Esophagus squamous epithelium (tissue), 5 donors: ENCODE measurements at regions not wholly inside any gene's neighbourhood (a gene's known extent, or its start where the extent isn't known, plus 50 kb on each side); places are given as distances from the start of the nearest gene placed in this dataset.
"Not testable (repeated sequence)": the region's sequence is repeated elsewhere in the genome, so short reads cannot be mapped to it uniquely, and the experiment has no call there.

Experiments
- DNase-seq: peaks from one replicate; lab custom pipeline; 2025; lab: John Stamatoyannopoulos, UW
- H3K27ac ChIP-seq, 4 donors: fragments of 200-600 bp; sonication (generic); one replicate each; pipeline ENCODE4 v1.5.1; 2016 to 2019; ENCODE audit warnings: mild to moderate bottlenecking in 1 of 4
- H3K27me3 ChIP-seq, 4 donors: fragments of 200-600 bp; sonication (generic); 1 replicate in 3 of 4; 2 replicates in 1 of 4; pipeline versions ENCODE4 v1.5.1 to v1.6.0; 2017 to 2021; ENCODE audit warnings: antibody characterized with exemption in 1 of 4
- H3K36me3 ChIP-seq, 3 donors: fragments of 200-600 bp; sonication (generic); one replicate each; pipeline ENCODE4 v1.5.1; 2016 to 2019
- H3K4me1 ChIP-seq, 3 donors: fragments of 200-600 bp; sonication (generic); one replicate each; pipeline ENCODE4 v1.5.1; 2017 to 2019
- H3K4me3 ChIP-seq, 4 donors: fragments of 200-600 bp; sonication (generic); 1 replicate in 3 of 4; 2 replicates in 1 of 4; pipeline ENCODE4 v1.5.1; 2016 to 2019; ENCODE audit warnings: mild to moderate bottlenecking in 2 of 4, moderate library complexity in 1 of 4
- H3K9me3 ChIP-seq, 3 donors: fragments of 200-600 bp; sonication (generic); one replicate each; pipeline ENCODE4 v1.5.1; 2016 to 2019
- POLR2A ChIP-seq, 4 donors: fragments of 450-650 bp; IDR thresholded peaks; one replicate each; pipeline ENCODE4 v1.6.1; 2017; ENCODE audit warnings: antibody characterized with exemption in 4 of 4, mild to moderate bottlenecking in 4 of 4, moderate library complexity in 3 of 4
- WGBS, 2 donors: methylation state at CpG; one replicate each; pipeline ENCODE4 v1.1.5; 2018; 5-methylcytosine and 5-hydroxymethylcytosine counted together
- intact Hi-C: fragments of 100-400 bp; cut with DNase I; formaldehyde crosslinking; loops from one replicate; pipeline ENCODE4 v1.15.0; 2022
- TF ChIP-seq, protein P1 (sequence below), 6 experiments: fragments of 450-650 bp in 4 of 6; fragments of 200-600 bp in 2 of 6; sonication (generic) in 2 of 6; IDR thresholded peaks; one replicate each; pipeline ENCODE4 v1.5.1; 2016 to 2019; ENCODE audit warnings: antibody characterized with exemption in 6 of 6, mild to moderate bottlenecking in 4 of 6, moderate library complexity in 4 of 6
- donor health status: DM: yes; HTN: yes; CAD: no.

DNA sequence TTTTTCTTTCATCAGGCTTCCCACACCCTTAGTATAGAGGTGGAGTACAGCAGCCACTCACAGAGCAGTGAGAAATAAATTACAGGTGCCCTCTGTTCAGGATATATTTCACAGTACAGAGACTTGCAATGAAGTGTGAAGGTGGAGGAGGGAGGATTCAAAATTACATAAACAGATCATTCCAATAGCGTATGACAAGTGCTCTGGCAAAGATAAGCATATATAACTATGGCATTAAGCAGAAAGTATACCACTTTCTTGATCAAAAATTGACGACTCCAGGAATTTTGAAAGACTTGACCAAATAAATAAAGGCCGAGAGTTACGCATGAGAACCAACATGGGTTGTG is 108.7 kb downstream of the GPX5 start:
- intact Hi-C loops: no loop called here

DNA sequence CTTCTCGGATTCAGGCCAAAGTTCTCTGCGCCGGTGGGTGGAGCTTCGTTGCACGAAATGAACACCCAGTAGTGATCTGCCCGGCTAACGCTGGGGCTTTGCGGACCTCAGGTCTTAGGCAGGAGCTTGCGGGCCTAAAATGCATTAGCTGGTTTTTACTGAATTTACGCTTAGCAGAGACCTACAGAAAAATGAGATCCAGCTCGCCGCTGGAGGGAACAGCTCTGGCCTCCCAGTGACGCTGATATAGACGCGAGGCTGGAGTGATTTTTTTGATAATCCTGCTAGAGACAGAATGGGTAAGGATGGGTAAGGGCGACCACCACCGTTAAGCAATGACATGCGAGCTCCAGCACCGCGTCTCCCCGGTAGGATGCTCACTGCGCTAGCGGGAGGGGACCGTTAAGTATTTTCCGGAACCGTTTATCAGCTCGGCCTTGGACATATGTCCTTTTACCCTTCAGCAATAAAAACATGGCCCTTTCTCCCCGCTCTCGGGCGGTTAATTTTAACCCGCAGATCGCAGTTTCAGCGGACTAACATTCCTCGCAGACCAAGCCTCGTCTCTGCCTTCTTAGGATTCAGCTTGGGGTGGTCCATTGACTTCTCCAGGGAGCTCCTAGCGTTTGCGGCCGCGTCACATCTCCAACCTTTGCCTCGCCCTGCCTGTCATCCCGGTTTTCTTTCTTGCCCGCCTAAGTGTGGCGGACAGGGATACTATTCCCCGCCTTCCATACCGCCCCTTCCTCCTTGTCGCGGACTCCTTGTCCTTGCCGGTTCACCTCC is 109.3 kb downstream of the GPX5 start:
- no peak for DNase-seq
- H3K4me1 ChIP-seq: peaks cover 0 to 12% (median 0%) of the 10 kb centered on the region in 3 donors
- H3K9me3 ChIP-seq: no peaks in the 10 kb centered on the region
- no peaks in the 10 kb centered on the region for H3K36me3 ChIP-seq
- no peak for TF ChIP-seq POLR2A (IDR thresholded peaks at IDR 0.05)
- TF ChIP-seq, protein P1, sequence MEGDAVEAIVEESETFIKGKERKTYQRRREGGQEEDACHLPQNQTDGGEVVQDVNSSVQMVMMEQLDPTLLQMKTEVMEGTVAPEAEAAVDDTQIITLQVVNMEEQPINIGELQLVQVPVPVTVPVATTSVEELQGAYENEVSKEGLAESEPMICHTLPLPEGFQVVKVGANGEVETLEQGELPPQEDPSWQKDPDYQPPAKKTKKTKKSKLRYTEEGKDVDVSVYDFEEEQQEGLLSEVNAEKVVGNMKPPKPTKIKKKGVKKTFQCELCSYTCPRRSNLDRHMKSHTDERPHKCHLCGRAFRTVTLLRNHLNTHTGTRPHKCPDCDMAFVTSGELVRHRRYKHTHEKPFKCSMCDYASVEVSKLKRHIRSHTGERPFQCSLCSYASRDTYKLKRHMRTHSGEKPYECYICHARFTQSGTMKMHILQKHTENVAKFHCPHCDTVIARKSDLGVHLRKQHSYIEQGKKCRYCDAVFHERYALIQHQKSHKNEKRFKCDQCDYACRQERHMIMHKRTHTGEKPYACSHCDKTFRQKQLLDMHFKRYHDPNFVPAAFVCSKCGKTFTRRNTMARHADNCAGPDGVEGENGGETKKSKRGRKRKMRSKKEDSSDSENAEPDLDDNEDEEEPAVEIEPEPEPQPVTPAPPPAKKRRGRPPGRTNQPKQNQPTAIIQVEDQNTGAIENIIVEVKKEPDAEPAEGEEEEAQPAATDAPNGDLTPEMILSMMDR (IDR thresholded peaks at IDR 0.05): no peak
- peaks cover 0 to 89% (median 7%) of the 10 kb centered on the region in 4 donors for H3K27me3 ChIP-seq
- H3K4me3 ChIP-seq: peak overlapping the region in 3 of 4 donors; percentile 11 to 48 (median 24)
- intact Hi-C loops: no loop called here
- WGBS, 2 donors: 4 to 8% methylated on average over 35 to 37 of the region's 48 CpGs
- H3K27ac ChIP-seq: no peak overlapping the region

More for the DNA sequence above, 108.7 kb downstream of the GPX5 start:
- H3K36me3 ChIP-seq: no peaks in the 10 kb centered on the region
- DNase-seq: no peak
- H3K27me3 ChIP-seq: peaks cover 0 to 84% (median 7%) of the 10 kb centered on the region in 4 donors
- WGBS, 2 donors: 8 to 18% methylated on average over 4 of the region's 4 CpGs
- peak overlapping the region in 1 of 4 donors; percentile 48 for H3K4me3 ChIP-seq
- H3K4me1 ChIP-seq: peaks cover 0 to 12% (median 0%) of the 10 kb centered on the region in 3 donors
- TF ChIP-seq, protein P1 (IDR thresholded peaks at IDR 0.05): no peak
- no peak for TF ChIP-seq POLR2A (IDR thresholded peaks at IDR 0.05)
- no peak overlapping the region for H3K27ac ChIP-seq
- no peaks in the 10 kb centered on the region for H3K9me3 ChIP-seq

DNA sequence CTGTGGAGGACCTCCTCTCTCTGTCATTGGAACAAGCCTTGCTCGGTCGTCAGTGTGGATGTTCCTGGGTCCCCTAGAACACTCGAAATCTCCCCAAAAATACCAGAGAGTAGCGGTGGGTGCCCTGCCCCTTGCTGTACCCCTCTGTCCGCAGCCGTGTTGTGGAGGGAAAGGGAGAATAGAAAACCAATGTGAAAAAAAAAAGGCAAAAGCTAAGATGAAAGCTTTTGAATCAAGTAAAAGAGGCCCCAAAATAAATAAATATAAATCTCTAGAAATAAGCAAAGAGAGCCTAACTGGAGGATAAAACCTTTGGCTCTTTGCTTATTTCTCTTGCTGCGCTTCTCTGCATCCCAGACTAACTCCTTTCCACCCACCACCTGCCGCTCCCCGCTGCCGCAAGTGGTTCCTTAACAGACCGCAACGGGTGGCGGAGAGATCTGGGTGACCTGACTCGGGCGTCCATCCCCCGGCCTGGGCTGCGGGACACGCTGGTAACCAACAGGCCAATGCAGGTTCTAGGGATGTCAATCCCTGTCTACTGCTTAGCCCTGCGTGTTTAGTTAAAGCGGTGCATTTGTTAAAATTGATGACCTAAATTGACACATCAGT is 110.0 kb downstream of the GPX5 start:
- Histone ChIP-seq H3K4me3 (peak overlapping the region in 2 of 4 donors; percentile 24 to 48), H3K4me1 (peaks cover 0 to 12% (median 0%) of the 10 kb centered on the region in 3 donors), H3K27ac (no peak overlapping the region), H3K36me3 (no peaks in the 10 kb centered on the region), H3K9me3 (no peaks in the 10 kb centered on the region), H3K27me3 (peaks cover 0 to 90% (median 7%) of the 10 kb centered on the region in 4 donors)
- 9 to 14% methylated on average over 16 to 20 of the region's 20 CpGs for WGBS, 2 donors
- no peak for DNase-seq
- TF ChIP-seq, protein P1 (IDR thresholded peaks at IDR 0.05): no peak
- TF ChIP-seq POLR2A (IDR thresholded peaks at IDR 0.05): no peak
- intact Hi-C loops: no loop called here

DNA sequence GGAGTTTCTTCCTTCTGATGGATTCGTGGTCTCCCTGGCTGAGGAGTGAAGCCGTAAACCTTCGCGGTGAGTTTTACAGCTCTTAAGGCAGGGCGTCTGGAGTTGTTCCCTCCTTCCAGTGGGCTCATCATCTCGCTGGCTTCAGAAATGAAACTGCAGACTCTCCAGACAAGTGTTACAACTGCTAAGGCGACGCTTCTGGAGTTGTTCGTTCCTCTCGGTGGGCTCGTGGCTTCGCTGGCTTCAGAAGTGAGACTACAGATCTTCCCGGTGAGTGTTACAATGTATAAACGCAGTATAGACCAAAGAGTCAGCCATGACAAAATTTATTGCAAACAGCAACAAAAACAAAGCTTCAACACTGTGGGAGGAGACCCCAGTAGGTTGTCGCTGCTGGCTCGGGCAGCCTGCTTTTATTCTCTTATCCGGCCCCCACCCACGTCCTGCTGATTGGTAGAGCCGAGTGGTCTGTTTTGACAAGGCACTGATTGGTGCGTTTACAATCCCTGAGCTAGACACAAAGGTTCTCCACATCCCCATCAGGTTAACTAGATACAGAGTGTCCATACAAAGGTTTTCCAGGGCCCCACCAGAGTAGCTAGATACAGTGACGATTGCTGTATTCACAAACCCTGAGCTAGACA is 113.2 kb downstream of the GPX5 start:
- Histone ChIP-seq H3K4me1 (peaks cover 0 to 12% (median 0%) of the 10 kb centered on the region in 3 donors), H3K27ac (no peak overlapping the region), H3K36me3 (no peaks in the 10 kb centered on the region), H3K9me3 (no peaks in the 10 kb centered on the region), H3K4me3 (no peak overlapping the region), H3K27me3 (peaks cover 0 to 58% (median 7%) of the 10 kb centered on the region in 4 donors)
- no peak for DNase-seq
- WGBS, 2 donors: 80 to 84% methylated on average over 14 to 21 of the region's 21 CpGs
- no peak for TF ChIP-seq POLR2A (IDR thresholded peaks at IDR 0.05)
- TF ChIP-seq, protein P1 (IDR thresholded peaks at IDR 0.05): no peak
- intact Hi-C loops: no loop called here

DNA sequence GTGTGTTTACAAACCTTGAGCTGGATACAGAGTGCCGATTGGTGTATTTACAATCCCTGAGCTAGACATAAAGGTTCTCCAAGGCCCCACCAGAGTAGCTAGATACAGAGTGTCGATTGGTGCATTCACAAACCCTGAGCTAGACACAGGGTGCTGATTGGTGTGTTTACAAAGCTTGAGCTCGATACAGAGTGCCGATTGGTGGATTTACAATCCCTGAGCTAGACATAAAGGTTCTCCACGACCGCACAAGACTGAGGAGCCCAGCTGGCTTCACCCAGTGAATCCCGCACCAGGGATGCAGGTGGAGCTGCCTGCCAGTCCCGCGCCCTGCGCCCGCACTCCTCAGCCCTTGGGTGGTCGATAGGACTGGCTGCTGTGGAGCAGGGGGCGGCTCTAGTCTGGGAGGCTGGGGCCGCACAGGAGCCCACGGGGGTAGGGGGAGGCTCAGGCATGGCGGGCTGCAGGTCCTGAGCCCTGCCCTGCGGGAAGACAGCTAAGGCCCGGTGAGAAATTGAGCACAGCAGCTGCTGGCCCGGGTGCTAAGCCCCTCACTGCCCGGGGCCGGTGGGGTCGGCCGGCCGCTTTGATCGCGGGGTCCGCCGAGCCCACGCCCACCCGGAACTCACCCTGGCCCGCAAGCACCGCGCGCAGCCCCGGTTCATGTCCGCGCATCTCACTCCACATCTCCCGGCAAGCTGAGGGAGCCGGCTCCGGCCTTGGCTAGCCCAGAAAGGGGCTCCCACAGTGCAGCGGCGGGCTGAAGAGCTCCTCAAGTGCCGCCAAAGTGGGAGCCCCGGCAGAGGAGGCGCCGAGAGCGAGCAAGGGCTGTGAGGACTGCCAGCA is 114.0 kb downstream of the GPX5 start:
- H3K4me1 ChIP-seq, intact Hi-C loops, DNase-seq, H3K27ac ChIP-seq, H3K9me3 ChIP-seq, H3K36me3 ChIP-seq, H3K4me3 ChIP-seq: not testable (repeated sequence)
- peaks cover 0 to 52% (median 7%) of the 10 kb centered on the region in 4 donors for H3K27me3 ChIP-seq
- 93 to 94% methylated on average over 9 to 23 of the region's 47 CpGs for WGBS, 2 donors
